Osteoblast (primary cell): ENCODE measurements at regions not wholly inside any gene's neighbourhood (a gene's known extent, or its start where the extent isn't known, plus 50 kb on each side); places are given as distances from the start of the nearest gene placed in this dataset.

Source experiments
- DNase-seq: peaks from one replicate; pipeline ENCODE4 v3.0.0; 2011; ENCODE audit warnings: low spot score, mixed read lengths; ENCODE audit not compliant: insufficient read length; ENCODE audit errors: missing footprints
- H2AFZ ChIP-seq: 2 replicates; pipeline ENCODE4 v1.6.0; 2011; ENCODE audit warnings: mild to moderate bottlenecking, low read length
- H3K27ac ChIP-seq: 2 replicates; pipeline ENCODE4 v1.5.1; 2011; ENCODE audit warnings: mild to moderate bottlenecking, low read depth, low read length, moderate library complexity
- H3K27me3 ChIP-seq: 2 replicates; pipeline ENCODE4 v1.6.0; 2012; ENCODE audit warnings: mild to moderate bottlenecking, control low read depth, inconsistent platforms, low read length, moderate library complexity; ENCODE audit not compliant: insufficient read depth
- H3K36me3 ChIP-seq: 2 replicates; pipeline ENCODE4 v1.5.1; 2011; ENCODE audit warnings: mild to moderate bottlenecking, low read length, control low read depth, moderate library complexity; ENCODE audit not compliant: insufficient read depth
- H3K4me1 ChIP-seq: 2 replicates; pipeline ENCODE4 v1.5.1; 2011; ENCODE audit warnings: mild to moderate bottlenecking, low read length, control low read depth, moderate library complexity; ENCODE audit not compliant: insufficient read depth
- H3K4me2 ChIP-seq: 2 replicates; pipeline ENCODE4 v1.6.0; 2011; ENCODE audit warnings: mild to moderate bottlenecking, low read length; ENCODE audit not compliant: insufficient read depth
- H3K4me3 ChIP-seq: fragments of 200-600 bp; sonication (generic); 3 replicates; pipeline ENCODE4 v1.5.1; 2012; ENCODE audit warnings: mild to moderate bottlenecking, low read length, inconsistent platforms; ENCODE audit not compliant: insufficient read depth
- H3K79me2 ChIP-seq: 2 replicates; pipeline ENCODE4 v1.6.0; 2012; ENCODE audit warnings: mild to moderate bottlenecking, low read length, control low read depth, inconsistent platforms; ENCODE audit not compliant: insufficient read depth
- H3K9me3 ChIP-seq: 2 replicates; pipeline ENCODE4 v1.5.1; 2011; ENCODE audit warnings: low read depth, low read length, control low read depth
- H4K20me1 ChIP-seq: 2 replicates; pipeline ENCODE4 v1.6.0; 2012; ENCODE audit warnings: mild to moderate bottlenecking, low read length, control low read depth; ENCODE audit not compliant: insufficient read depth
- CTCF ChIP-seq: IDR thresholded peaks from 2 replicates; pipeline ENCODE4 v1.5.1; 2011; ENCODE audit warnings: mild to moderate bottlenecking, low read depth, low read length, moderate library complexity; ENCODE audit errors: extremely low read depth

GRCh38 chr9:30718483-30718882 is 1666.0 kb upstream of the ACO1 start:
- Histone ChIP-seq H3K4me1 (no peaks in the 10 kb centered on the region), H3K4me3 (no peak overlapping the region), H2AFZ (no peak overlapping the region), H4K20me1 (no peaks in the 10 kb centered on the region), H3K27ac (no peak overlapping the region), H3K9me3 (peaks cover 2% of the 10 kb centered on the region), H3K4me2 (no peak overlapping the region), H3K36me3 (no peaks in the 10 kb centered on the region), H3K27me3 (no peaks in the 10 kb centered on the region), H3K79me2 (no peaks in the 10 kb centered on the region)
- DNase-seq: no peak
- no peak for TF ChIP-seq CTCF

- no peak for TF ChIP-seq CTCF
- DNase-seq: no peak
- Histone ChIP-seq H4K20me1 (no peaks in the 10 kb centered on the region), H3K4me1 (no peaks in the 10 kb centered on the region), H3K27ac (no peak overlapping the region), H3K4me2 (no peak overlapping the region), H3K4me3 (no peak overlapping the region), H3K27me3 (no peaks in the 10 kb centered on the region), H2AFZ (no peak overlapping the region), H3K36me3 (no peaks in the 10 kb centered on the region), H3K9me3 (no peaks in the 10 kb centered on the region), H3K79me2 (no peaks in the 10 kb centered on the region)
These were observed 1662.4 kb upstream of the ACO1 start for GRCh38 chr9:30722065-30722464.

GRCh38 chr9:30723656-30724055 is 1660.8 kb upstream of the ACO1 start:
- Histone ChIP-seq H2AFZ (no peak overlapping the region), H4K20me1 (no peaks in the 10 kb centered on the region), H3K79me2 (no peaks in the 10 kb centered on the region), H3K36me3 (no peaks in the 10 kb centered on the region), H3K4me1 (no peaks in the 10 kb centered on the region), H3K4me3 (no peak overlapping the region), H3K9me3 (no peaks in the 10 kb centered on the region), H3K27ac (no peak overlapping the region), H3K27me3 (no peaks in the 10 kb centered on the region), H3K4me2 (no peak overlapping the region)
- DNase-seq: no peak
- no peak for TF ChIP-seq CTCF

- H4K20me1 ChIP-seq: no peaks in the 10 kb centered on the region
- DNase-seq: no peak
- no peaks in the 10 kb centered on the region for H3K27me3 ChIP-seq
- no peak overlapping the region for H3K27ac ChIP-seq
- TF ChIP-seq CTCF: no peak
- H3K9me3 ChIP-seq: no peaks in the 10 kb centered on the region
- no peaks in the 10 kb centered on the region for H3K36me3 ChIP-seq
- no peaks in the 10 kb centered on the region for H3K4me1 ChIP-seq
- no peak overlapping the region for H3K4me3 ChIP-seq
- H3K79me2 ChIP-seq: no peaks in the 10 kb centered on the region
- no peak overlapping the region for H2AFZ ChIP-seq
- H3K4me2 ChIP-seq: no peak overlapping the region
These were observed 1652.4 kb upstream of the ACO1 start for GRCh38 chr9:30732060-30732459.
